ENCODE measurements at regions not wholly inside any gene's neighbourhood (a gene's known extent, or its start where the extent isn't known, plus 50 kb on each side); places are given as distances from the start of the nearest gene placed in this dataset.

DNA sequence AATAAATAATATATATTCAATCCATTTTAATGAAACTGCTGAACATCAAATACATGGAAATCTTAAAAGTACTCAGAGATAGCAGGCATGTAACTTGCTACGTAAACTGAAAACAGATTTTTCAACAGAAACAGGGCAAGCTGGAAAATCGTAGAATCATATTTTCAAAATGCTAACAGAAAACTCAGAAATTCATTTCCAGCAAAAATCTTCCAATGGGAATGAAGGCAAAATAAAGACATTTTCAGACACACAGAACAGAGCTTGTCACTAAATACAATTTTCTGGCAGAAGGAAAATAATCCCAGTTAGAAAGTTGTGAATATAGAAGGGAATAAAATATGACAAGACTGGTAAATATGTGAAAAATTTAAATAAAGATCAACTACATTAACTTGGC is 419.9 kb upstream of the ZFP42 start:
- H3K27ac ChIP-seq: no peak overlapping the region
- no peaks in the 10 kb centered on the region for H3K9me3 ChIP-seq
- no peaks in the 10 kb centered on the region for H3K27me3 ChIP-seq
- H3K4me3 ChIP-seq: no peak overlapping the region
- WGBS, 2 donors (ENCODE audit: low coverage in 1 of 2): 65 to 92% methylated on average over 2 of the region's 2 CpGs
- intact Hi-C loops (cut with DNase I; ENCODE audit: low total_unique reads) (no loop called here), in situ Hi-C loops (cut with MboI; ENCODE audit: low pct_ligation_motif_present in 1 of 4, low pct_unique_long_range_greater_than_20kb in 1 of 4, low sequenced_read_pairs in 3 of 4) (no loop called here)
- no peak for TF ChIP-seq EP300 (IDR thresholded peaks at IDR 0.05; ENCODE audit: low read depth)
- TF ChIP-seq, protein P1, sequence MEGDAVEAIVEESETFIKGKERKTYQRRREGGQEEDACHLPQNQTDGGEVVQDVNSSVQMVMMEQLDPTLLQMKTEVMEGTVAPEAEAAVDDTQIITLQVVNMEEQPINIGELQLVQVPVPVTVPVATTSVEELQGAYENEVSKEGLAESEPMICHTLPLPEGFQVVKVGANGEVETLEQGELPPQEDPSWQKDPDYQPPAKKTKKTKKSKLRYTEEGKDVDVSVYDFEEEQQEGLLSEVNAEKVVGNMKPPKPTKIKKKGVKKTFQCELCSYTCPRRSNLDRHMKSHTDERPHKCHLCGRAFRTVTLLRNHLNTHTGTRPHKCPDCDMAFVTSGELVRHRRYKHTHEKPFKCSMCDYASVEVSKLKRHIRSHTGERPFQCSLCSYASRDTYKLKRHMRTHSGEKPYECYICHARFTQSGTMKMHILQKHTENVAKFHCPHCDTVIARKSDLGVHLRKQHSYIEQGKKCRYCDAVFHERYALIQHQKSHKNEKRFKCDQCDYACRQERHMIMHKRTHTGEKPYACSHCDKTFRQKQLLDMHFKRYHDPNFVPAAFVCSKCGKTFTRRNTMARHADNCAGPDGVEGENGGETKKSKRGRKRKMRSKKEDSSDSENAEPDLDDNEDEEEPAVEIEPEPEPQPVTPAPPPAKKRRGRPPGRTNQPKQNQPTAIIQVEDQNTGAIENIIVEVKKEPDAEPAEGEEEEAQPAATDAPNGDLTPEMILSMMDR (IDR thresholded peaks at IDR 0.05): no peak
- no peak for TF ChIP-seq POLR2AphosphoS5 (IDR thresholded peaks at IDR 0.05)
- TF ChIP-seq POLR2A (IDR thresholded peaks at IDR 0.05): no peak
- H3K36me3 ChIP-seq: no peaks in the 10 kb centered on the region
- no peaks in the 10 kb centered on the region for H3K4me1 ChIP-seq
- no peak for DNase-seq

DNA sequence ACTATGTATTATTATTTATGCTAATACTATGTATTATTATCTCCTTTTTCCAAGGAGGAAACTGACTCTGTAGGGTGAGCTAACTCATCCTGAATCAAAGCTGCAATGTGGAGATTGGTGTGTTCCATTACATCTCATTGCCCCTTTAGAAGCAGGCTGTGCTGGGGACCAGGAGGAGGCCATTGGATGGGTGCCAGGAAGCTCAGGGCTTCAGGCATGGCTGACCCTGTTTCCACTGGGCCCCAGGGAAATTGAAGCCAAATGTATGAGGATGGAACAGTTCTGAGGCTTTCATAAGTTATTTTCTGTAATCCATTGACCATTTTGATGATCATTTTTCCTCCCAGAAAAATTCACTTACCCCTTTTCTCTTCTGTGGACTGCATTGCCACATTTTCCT is 418.8 kb upstream of the ZFP42 start:
- DNase-seq: no peak
- no peaks in the 10 kb centered on the region for H3K9me3 ChIP-seq
- in situ Hi-C loops (cut with MboI; ENCODE audit: low pct_ligation_motif_present in 1 of 4, low pct_unique_long_range_greater_than_20kb in 1 of 4, low sequenced_read_pairs in 3 of 4): no loop called here

DNA sequence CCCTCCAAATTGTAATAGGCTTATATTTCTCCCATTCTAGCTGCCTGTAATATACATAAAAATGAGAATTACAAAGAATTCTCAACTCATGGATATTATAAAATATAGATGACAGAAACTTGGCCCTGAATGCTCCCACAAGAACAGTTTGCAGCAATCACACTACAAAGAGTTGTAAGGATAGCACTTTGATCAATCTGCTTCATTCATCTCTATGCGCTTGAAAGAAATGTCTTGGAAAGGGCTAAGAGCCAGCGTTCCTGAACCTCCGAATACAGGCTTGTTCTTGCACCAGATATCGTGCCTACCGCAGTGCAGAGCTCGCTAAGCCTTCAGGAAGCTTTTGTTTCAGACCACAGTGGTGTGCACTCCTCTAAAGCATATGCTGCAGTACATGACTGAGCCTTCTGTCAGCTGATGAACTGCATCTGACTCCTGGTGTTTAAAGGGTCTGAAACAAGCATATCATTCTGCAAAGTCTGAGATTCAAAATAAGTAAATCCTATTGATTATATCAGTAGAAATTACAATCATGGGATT is 417.6 kb upstream of the ZFP42 start:
- DNase-seq: no peak
- no peaks in the 10 kb centered on the region for H3K4me1 ChIP-seq
- no peaks in the 10 kb centered on the region for H3K9me3 ChIP-seq
- H3K4me3 ChIP-seq: no peak overlapping the region
- H3K27ac ChIP-seq: no peak overlapping the region
- TF ChIP-seq POLR2AphosphoS5 (IDR thresholded peaks at IDR 0.05) (no peak), POLR2A (IDR thresholded peaks at IDR 0.05) (no peak), EP300 (IDR thresholded peaks at IDR 0.05; ENCODE audit: low read depth) (no peak)
- TF ChIP-seq, protein P1 (IDR thresholded peaks at IDR 0.05): no peak
- in situ Hi-C loops (cut with MboI; ENCODE audit: low pct_ligation_motif_present in 1 of 4, low pct_unique_long_range_greater_than_20kb in 1 of 4, low sequenced_read_pairs in 3 of 4): no loop called here
- no peaks in the 10 kb centered on the region for H3K27me3 ChIP-seq
- intact Hi-C loops (cut with DNase I; ENCODE audit: low total_unique reads): no loop called here
- WGBS, 2 donors (ENCODE audit: low coverage in 1 of 2): 83 to 100% methylated on average over 3 to 6 of the region's 6 CpGs
- no peaks in the 10 kb centered on the region for H3K36me3 ChIP-seq

More for the DNA sequence above, 418.8 kb upstream of the ZFP42 start:
- H3K4me1 ChIP-seq: no peaks in the 10 kb centered on the region
- no peak overlapping the region for H3K27ac ChIP-seq
- H3K36me3 ChIP-seq: no peaks in the 10 kb centered on the region
- intact Hi-C loops (cut with DNase I; ENCODE audit: low total_unique reads): no loop called here
- no peak overlapping the region for H3K4me3 ChIP-seq
- no peak for TF ChIP-seq POLR2AphosphoS5 (IDR thresholded peaks at IDR 0.05)
- TF ChIP-seq, protein P1 (IDR thresholded peaks at IDR 0.05): no peak
- TF ChIP-seq EP300 (IDR thresholded peaks at IDR 0.05; ENCODE audit: low read depth): no peak
- TF ChIP-seq POLR2A (IDR thresholded peaks at IDR 0.05): no peak
- no peaks in the 10 kb centered on the region for H3K27me3 ChIP-seq

DNA sequence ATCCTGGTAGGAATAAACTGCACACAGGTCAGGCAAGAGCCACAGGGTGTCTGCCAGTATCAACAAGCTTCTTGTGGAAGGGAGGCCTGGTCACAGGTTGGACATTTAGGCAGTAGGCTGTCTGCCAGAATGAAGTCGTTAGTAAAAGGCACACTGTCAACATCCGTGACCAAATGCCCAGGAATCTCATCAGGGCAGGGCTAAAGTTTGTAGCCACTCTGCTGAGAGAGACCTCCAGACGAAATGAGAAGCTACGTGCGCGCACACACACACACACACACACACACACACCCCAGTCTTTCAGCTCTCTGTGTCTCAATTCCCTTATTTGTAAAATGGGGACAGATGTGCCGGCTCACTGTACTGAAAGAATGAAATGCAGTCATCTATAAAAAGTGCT is 408.7 kb upstream of the ZFP42 start:
- TF ChIP-seq POLR2AphosphoS5 (IDR thresholded peaks at IDR 0.05) (no peak), EP300 (IDR thresholded peaks at IDR 0.05; ENCODE audit: low read depth) (no peak), POLR2A (IDR thresholded peaks at IDR 0.05) (no peak)
- TF ChIP-seq, protein P1 (IDR thresholded peaks at IDR 0.05): no peak
- Histone ChIP-seq H3K4me1 (no peaks in the 10 kb centered on the region), H3K36me3 (no peaks in the 10 kb centered on the region), H3K27me3 (no peaks in the 10 kb centered on the region), H3K9me3 (no peaks in the 10 kb centered on the region), H3K27ac (no peak overlapping the region), H3K4me3 (no peak overlapping the region)
- no peak for DNase-seq
- WGBS, 2 donors (ENCODE audit: low coverage in 1 of 2): 62% methylated on average over 7 of the region's 7 CpGs; no CpG with 5 or more reads in 1 of the 2 donors
- intact Hi-C loops (cut with DNase I; ENCODE audit: low total_unique reads) (no loop called here), in situ Hi-C loops (cut with MboI; ENCODE audit: low pct_ligation_motif_present in 1 of 4, low pct_unique_long_range_greater_than_20kb in 1 of 4, low sequenced_read_pairs in 3 of 4) (no loop called here)

All from transverse colon (tissue), 4 donors.